GM13977 (cell line): ENCODE measurements at regions not wholly inside any gene's neighbourhood (a gene's known extent, or its start where the extent isn't known, plus 50 kb on each side); places are given as distances from the start of the nearest gene placed in this dataset.
A peak's percentile ranks its signal among the peaks of the same experiment; 100 is the strongest.
"Not testable (repeated sequence)": the region's sequence is repeated elsewhere in the genome, so short reads cannot be mapped to it uniquely, and the experiment has no call there.

ENCODE experiments used
- DNase-seq: peaks from one replicate; pipeline ENCODE4 v3.0.0; 2012; ENCODE audit warnings: low spot score
- CTCF ChIP-seq: IDR thresholded peaks from 2 replicates; pipeline ENCODE4 v1.5.1; 2012; ENCODE audit warnings: mild to moderate bottlenecking, control low read depth; ENCODE audit not compliant: insufficient read depth; ENCODE audit errors: extremely low read depth, missing control alignments
- in situ Hi-C: fragments of 300-500 bp; cut with MboI; formaldehyde crosslinking; loops from one replicate; pipeline ENCODE4 v1.12.0; 2022; ENCODE audit warnings: low sequenced_read_pairs, low pct_unique_long_range_greater_than_20kb, mixed read lengths, inconsistent platforms; ENCODE audit not compliant: unreplicated experiment

GRCh38 chr6:28632326-28632851, 106.7 kb downstream of the GPX5 start:
- in situ Hi-C loops, result no loop called here
- TF ChIP-seq CTCF, result no peak
- no peak for DNase-seq

- in situ Hi-C loops, result no loop called here
- TF ChIP-seq CTCF, result no peak
- DNase-seq, result no peak
Observed at GRCh38 chr6:28633445-28634215, 107.9 kb downstream of the GPX5 start.

- TF ChIP-seq CTCF, result no peak
- in situ Hi-C loops, result no loop called here
- no peak for DNase-seq
Observed at GRCh38 chr6:28634411-28634760, 108.7 kb downstream of the GPX5 start.

- no peak for TF ChIP-seq CTCF
- DNase-seq, result peak; percentile 54
- in situ Hi-C loops, result no loop called here
Observed at GRCh38 chr6:28634761-28635546, 109.3 kb downstream of the GPX5 start.

GRCh38 chr6:28635547-28636158, 110.0 kb downstream of the GPX5 start:
- no peak for DNase-seq
- in situ Hi-C loops, result no loop called here
- TF ChIP-seq CTCF, result no peak

- DNase-seq, result no peak
- in situ Hi-C loops, result no loop called here
Observed at GRCh38 chr6:28638787-28639430, 113.2 kb downstream of the GPX5 start.

GRCh38 chr6:28639445-28640290, 114.0 kb downstream of the GPX5 start:
- DNase-seq, in situ Hi-C loops: not testable (repeated sequence)

More at GRCh38 chr6:28638787-28639430, 113.2 kb downstream of the GPX5 start:
- no peak for TF ChIP-seq CTCF
